PC-9 (cell line): ENCODE measurements at regions not wholly inside any gene's neighbourhood (a gene's known extent, or its start where the extent isn't known, plus 50 kb on each side); places are given as distances from the start of the nearest gene placed in this dataset.

ENCODE experiments used
- BruUV-seq: library from RNA; stranded (reverse); fragments of 400-500 nt; replicated peaks from 2 replicates; lab custom pipeline; 2021; lab: Mats Ljungman, UMichigan
- CTCF ChIA-PET: fragments of 300-600 bp; sonication (Branson Sonifier 250); formaldehyde crosslinking; loops from one replicate; lab custom pipeline; 2022; ENCODE audit warnings: antibody characterized with exemption; lab: Charles Lee
- POLR2A ChIA-PET: fragments of 300-600 bp; sonication (Branson Sonifier 250); formaldehyde crosslinking; loops from one replicate; lab custom pipeline; 2022; ENCODE audit warnings: antibody characterized with exemption; ENCODE audit not compliant: unreplicated experiment; lab: Charles Lee
- DNase-seq, 2 experiments: peaks; one replicate each; pipeline versions ENCODE4 v3.0.0 to v3.0.0-alpha.2; 2015 to 2022; ENCODE audit warnings: mixed read lengths in 1 of 2
- H2AFZ ChIP-seq: fragments of 200-600 bp; sonication (generic); 2 replicates; pipeline ENCODE4 v1.8.1; 2017; ENCODE audit warnings: antibody characterized with exemption
- H3F3A ChIP-seq: fragments of 200-600 bp; sonication (generic); 2 replicates; pipeline ENCODE4 v1.8.1; 2017; ENCODE audit warnings: antibody characterized with exemption, mild to moderate bottlenecking, low read depth; ENCODE audit not compliant: insufficient read depth
- H3K27ac ChIP-seq: fragments of 200-600 bp; sonication (generic); 2 replicates; pipeline ENCODE4 v1.6.1; 2016; ENCODE audit warnings: mixed run types
- H3K27me3 ChIP-seq: fragments of 200-600 bp; sonication (generic); 2 replicates; pipeline ENCODE4 v1.6.1; 2016; ENCODE audit warnings: low read depth, mixed run types; ENCODE audit not compliant: insufficient read depth
- H3K36me3 ChIP-seq: fragments of 200-600 bp; sonication (generic); 2 replicates; pipeline ENCODE4 v1.6.1; 2016; ENCODE audit warnings: low read depth, mixed run types
- H3K4me1 ChIP-seq: fragments of 200-600 bp; sonication (generic); replicated peaks from 2 replicates; pipeline ENCODE4 v1.6.1; 2016; ENCODE audit warnings: mixed run types; ENCODE audit not compliant: insufficient read depth
- H3K4me2 ChIP-seq: fragments of 200-600 bp; sonication (generic); 2 replicates; pipeline ENCODE4 v1.6.1; 2017; ENCODE audit warnings: mixed run types
- H3K4me3 ChIP-seq: fragments of 200-600 bp; sonication (generic); 2 replicates; pipeline ENCODE4 v1.6.1; 2016; ENCODE audit warnings: mixed run types
- H3K79me2 ChIP-seq: fragments of 200-600 bp; sonication (generic); 2 replicates; pipeline ENCODE4 v1.6.1; 2017; ENCODE audit warnings: low read depth, mixed run types
- H3K9me2 ChIP-seq: fragments of 200-600 bp; sonication (generic); 2 replicates; pipeline ENCODE4 v1.8.1; 2017; ENCODE audit warnings: mild to moderate bottlenecking; ENCODE audit not compliant: insufficient read depth
- H3K9me3 ChIP-seq: fragments of 200-600 bp; sonication (generic); 2 replicates; pipeline ENCODE4 v1.8.1; 2016; ENCODE audit warnings: low read depth; ENCODE audit not compliant: insufficient read depth
- H4K20me1 ChIP-seq: fragments of 200-600 bp; sonication (generic); 2 replicates; pipeline ENCODE4 v1.8.1; 2017; ENCODE audit not compliant: insufficient read depth
- CTCF ChIP-seq: fragments of 200-600 bp; sonication (generic); conservative IDR thresholded peaks from 2 replicates; pipeline ENCODE4 v1.6.1; 2017; ENCODE audit warnings: mixed run types, antibody characterized with exemption, mild to moderate bottlenecking, moderate library complexity
- EZH2 ChIP-seq: fragments of 200-600 bp; sonication (generic); IDR thresholded peaks from 2 replicates; pipeline ENCODE4 v1.8.0; 2017; ENCODE audit warnings: antibody characterized with exemption, low read depth
- intact Hi-C: fragments of 100-400 bp; cut with micrococcal nuclease; formaldehyde crosslinking; loops from one replicate; pipeline ENCODE4 v1.10.0; 2022; ENCODE audit not compliant: unreplicated experiment

GRCh38 chr4:137647375-137647774 is 115.1 kb upstream of the PCDH18 start:
- no peak for TF ChIP-seq EZH2
- no peak for TF ChIP-seq CTCF
- Histone ChIP-seq H3K4me3 (no peak overlapping the region), H3K4me2 (no peak overlapping the region), H3K27ac (no peak overlapping the region), H3K27me3 (no peaks in the 10 kb centered on the region), H3K4me1 (no peaks in the 10 kb centered on the region), H3K79me2 (no peaks in the 10 kb centered on the region), H3K9me3 (no peaks in the 10 kb centered on the region), H4K20me1 (no peaks in the 10 kb centered on the region), H3K9me2 (no peaks in the 10 kb centered on the region), H3F3A (no peaks in the 10 kb centered on the region), H2AFZ (no peak overlapping the region), H3K36me3 (no peaks in the 10 kb centered on the region)
- ChIA-PET POLR2A (no interaction called here), CTCF (no interaction called here)
- no peak for DNase-seq
- intact Hi-C loops: no loop called here
- BruUV-seq: no TSS peak

GRCh38 chr4:137644201-137644600 is 111.9 kb upstream of the PCDH18 start:
- no peak overlapping the region for H3K4me3 ChIP-seq
- BruUV-seq: no TSS peak
- no peaks in the 10 kb centered on the region for H3K9me3 ChIP-seq
- no peaks in the 10 kb centered on the region for H4K20me1 ChIP-seq
- no peak for TF ChIP-seq EZH2
- no peak for TF ChIP-seq CTCF
- CTCF ChIA-PET: no interaction called here
- H3F3A ChIP-seq: no peaks in the 10 kb centered on the region
- DNase-seq: no peak
- no peaks in the 10 kb centered on the region for H3K9me2 ChIP-seq
- H3K79me2 ChIP-seq: no peaks in the 10 kb centered on the region
- no peaks in the 10 kb centered on the region for H3K27me3 ChIP-seq
- H2AFZ ChIP-seq: no peak overlapping the region
- no peak overlapping the region for H3K27ac ChIP-seq
- POLR2A ChIA-PET: no interaction called here
- no peaks in the 10 kb centered on the region for H3K36me3 ChIP-seq
- no peak overlapping the region for H3K4me2 ChIP-seq
- H3K4me1 ChIP-seq: no peaks in the 10 kb centered on the region
- intact Hi-C loops: no loop called here

GRCh38 chr4:137641544-137641943 is 109.2 kb upstream of the PCDH18 start:
- no peaks in the 10 kb centered on the region for H3K9me2 ChIP-seq
- no peaks in the 10 kb centered on the region for H3F3A ChIP-seq
- H3K4me1 ChIP-seq: no peaks in the 10 kb centered on the region
- no peaks in the 10 kb centered on the region for H4K20me1 ChIP-seq
- no peak for DNase-seq
- TF ChIP-seq EZH2: no peak
- no peak for TF ChIP-seq CTCF
- no peak overlapping the region for H3K4me2 ChIP-seq
- H3K9me3 ChIP-seq: no peaks in the 10 kb centered on the region
- H2AFZ ChIP-seq: no peak overlapping the region
- H3K4me3 ChIP-seq: no peak overlapping the region
- no peaks in the 10 kb centered on the region for H3K79me2 ChIP-seq
- intact Hi-C loops: no loop called here
- ChIA-PET POLR2A (no interaction called here), CTCF (no interaction called here)
- no TSS peak for BruUV-seq
- no peak overlapping the region for H3K27ac ChIP-seq
- H3K36me3 ChIP-seq: no peaks in the 10 kb centered on the region
- H3K27me3 ChIP-seq: no peaks in the 10 kb centered on the region
